HG02798 (cell line): ENCODE measurements at regions not wholly inside any gene's neighbourhood (a gene's known extent, or its start where the extent isn't known, plus 50 kb on each side); places are given as distances from the start of the nearest gene placed in this dataset.
"Not testable (repeated sequence)": the region's sequence is repeated elsewhere in the genome, so short reads cannot be mapped to it uniquely, and the experiment has no call there.

Source experiments
- ATAC-seq: cut with Tn5 transposase; IDR thresholded peaks from one replicate; pipeline ENCODE4 v1.9.1; 2021; ENCODE audit warnings: mild to moderate bottlenecking; ENCODE audit not compliant: unreplicated experiment, poor library complexity

DNA sequence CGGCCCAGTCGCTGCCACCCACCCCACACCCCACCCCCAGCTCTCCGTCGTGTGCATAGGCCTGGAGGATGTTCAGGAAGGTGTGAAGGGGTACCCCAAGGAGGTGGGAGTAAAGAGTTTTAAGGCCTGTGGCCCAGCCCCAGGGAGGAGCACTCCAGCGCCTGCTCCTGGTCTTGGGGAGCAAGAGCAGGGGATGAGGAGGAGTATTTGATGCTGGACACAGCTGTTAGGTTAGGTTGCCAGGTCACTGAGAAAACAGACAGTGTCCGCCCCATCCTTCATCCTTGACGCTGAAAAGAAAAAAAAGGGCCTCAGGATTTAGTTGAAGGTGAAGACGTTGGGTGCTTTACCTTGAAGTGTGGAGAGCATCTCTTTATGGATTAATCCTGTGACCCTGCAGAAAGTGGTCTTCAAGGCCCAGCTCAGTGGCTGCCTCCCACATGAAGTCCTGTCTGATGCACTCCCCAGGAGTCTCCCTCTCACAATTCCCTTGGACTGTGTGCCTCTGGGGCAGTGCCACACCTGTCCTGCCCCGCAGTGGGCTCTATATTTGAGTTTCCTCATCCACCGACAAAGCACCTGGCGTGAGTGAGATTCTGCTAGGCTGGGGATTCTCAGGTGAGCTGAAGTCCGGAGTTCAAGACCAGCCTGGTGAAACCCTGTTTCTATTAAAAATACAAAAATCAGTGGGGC lies 101.8 kb downstream of the SPRY4 start:
- ATAC-seq: peak; percentile 5

DNA sequence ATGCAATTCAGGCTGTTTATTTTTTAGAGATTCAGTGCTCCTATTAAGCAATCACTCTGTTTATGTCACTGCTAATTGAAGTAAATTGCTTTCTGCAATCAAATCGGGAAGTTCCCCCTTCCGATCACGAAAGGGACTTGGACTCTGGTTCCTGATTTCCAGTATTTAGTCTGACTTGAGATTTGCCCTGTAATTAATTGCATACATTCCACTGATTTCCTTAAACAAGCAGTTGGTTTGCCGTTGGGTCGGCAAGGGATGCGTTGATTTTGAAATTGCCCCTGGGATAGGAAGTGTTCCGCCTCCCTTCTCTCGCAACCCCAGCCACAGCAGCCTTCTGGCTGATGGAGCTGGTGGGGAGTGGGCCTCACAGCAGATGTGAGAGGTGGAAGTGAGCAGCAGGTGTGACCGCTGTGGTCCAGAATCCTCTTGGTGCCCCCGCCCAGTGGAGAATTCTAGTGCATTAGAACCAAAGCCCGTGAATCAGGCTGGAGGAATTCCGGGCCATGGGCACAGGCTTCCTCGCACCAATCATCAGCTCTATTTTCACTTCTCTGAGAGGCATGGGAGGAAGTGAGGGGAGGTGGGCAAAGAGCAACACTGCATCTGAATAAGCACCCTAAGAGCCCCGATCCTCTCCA lies 102.5 kb downstream of the SPRY4 start:
- no peak for ATAC-seq

GRCh38 chr5:142221091-142221860 lies 103.5 kb downstream of the SPRY4 start:
- ATAC-seq: no peak

- ATAC-seq: no peak
These were observed 105.7 kb downstream of the SPRY4 start for GRCh38 chr5:142219146-142219545.

- ATAC-seq: no peak
These were observed 107.9 kb downstream of the SPRY4 start for GRCh38 chr5:142216931-142217330.

GRCh38 chr5:142215915-142216681 lies 107.5 kb downstream of the NDFIP1 start:
- no peak for ATAC-seq

GRCh38 chr5:142213077-142213476 lies 104.5 kb downstream of the NDFIP1 start:
- ATAC-seq: no peak

- ATAC-seq: no peak
These were observed 103.3 kb downstream of the NDFIP1 start for GRCh38 chr5:142211918-142212317.

DNA sequence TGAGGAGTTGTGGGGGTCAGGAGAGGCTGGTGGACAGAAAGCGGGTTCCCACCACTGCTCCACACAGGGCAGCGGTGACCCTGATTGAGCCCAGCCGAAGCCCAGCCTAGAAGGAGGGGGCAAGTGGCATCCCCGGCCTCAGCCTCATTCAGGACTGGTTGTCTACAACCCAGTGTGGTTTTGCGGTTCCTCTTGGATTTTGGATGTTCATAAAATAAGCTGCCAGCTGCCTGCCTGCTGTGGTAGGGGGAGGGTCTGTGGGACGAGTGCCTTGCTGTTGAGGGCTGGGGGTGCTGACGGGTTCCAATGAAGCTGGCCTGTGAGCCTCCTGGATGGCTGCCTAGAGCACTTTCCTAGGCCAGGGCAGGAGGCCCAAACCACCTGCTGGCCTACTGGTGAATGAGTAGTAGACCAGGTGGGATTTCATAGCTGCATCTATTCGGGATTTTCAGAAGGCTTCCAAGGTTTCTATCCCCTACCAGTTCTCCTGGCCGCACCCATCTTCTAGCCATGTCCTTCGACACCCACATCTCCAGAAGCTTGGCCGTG lies 102.4 kb downstream of the NDFIP1 start:
- no peak for ATAC-seq

DNA sequence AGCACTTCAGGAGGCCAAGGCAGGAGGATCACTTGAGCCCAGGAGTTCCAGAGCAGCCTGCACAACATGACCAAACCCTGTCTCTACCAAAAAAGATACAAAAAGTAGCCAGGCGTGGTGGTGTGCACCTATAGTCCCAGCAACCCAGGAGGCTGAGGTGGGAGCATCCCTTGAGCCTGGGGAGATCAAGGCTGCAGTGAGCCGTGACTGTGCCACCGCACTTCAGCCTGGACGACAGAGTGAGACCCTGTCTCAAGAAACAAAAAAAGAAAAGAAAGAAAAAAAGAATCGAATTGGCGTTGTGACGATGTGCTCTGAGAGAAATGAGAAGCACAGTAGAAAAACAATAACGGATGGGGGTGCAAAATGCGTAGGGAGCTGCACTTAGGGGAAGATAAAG lies 101.4 kb downstream of the NDFIP1 start:
- no peak for ATAC-seq

DNA sequence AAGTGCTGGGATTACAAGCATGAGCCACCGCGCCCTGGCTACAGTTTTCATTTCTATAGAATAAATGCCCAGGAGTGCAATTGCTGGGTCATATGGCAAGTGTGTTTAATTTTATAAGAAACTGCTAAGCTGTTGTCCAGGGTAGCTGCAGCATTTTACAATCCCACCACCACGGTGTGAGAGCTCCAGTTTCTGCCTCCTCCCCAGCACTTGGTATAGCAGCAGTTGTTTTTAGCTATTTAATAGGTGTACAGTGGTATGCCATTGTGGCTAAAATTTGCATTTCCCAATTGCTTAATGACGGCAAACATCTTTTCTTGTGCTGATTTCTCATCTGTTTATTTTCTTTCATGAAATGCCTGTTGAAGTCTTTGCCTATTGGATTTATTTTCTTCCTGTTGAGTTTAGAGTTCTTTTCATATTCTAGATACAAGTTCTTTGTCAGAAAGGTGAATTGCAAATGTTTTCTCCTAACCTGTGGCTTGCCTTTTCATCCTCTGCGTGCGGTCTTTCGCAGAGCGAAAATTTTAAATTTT lies 100.3 kb downstream of the NDFIP1 start:
- no peak for ATAC-seq

DNA sequence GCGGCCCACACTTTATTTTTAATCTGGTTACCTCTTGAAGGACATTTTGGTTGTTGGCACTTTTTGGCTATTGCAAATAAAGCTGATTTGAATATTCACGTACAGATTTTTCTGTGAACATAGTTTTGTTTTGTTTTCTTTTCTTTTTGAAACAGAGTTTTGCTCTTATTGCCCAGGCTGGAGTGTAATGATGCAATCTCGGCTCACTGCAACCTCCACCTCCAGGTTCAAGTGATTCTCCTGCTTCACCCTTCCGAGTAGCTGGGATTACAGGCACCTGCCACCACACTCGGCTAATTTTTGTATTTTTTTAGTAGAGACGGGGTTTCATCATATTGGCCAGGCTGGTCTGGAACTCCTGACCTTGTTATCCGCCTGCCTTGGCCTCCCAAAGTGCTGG lies 99.7 kb downstream of the NDFIP1 start:
- not testable (repeated sequence) for ATAC-seq

- ATAC-seq: no peak
These were observed 98.2 kb downstream of the NDFIP1 start for GRCh38 chr5:142206801-142207200.

GRCh38 chr5:142204219-142204618 lies 95.6 kb downstream of the NDFIP1 start:
- ATAC-seq: no peak
